Sigmoid colon (tissue), 6 donors: ENCODE measurements at regions not wholly inside any gene's neighbourhood (a gene's known extent, or its start where the extent isn't known, plus 50 kb on each side); places are given as distances from the start of the nearest gene placed in this dataset.
"Not testable (repeated sequence)": the region's sequence is repeated elsewhere in the genome, so short reads cannot be mapped to it uniquely, and the experiment has no call there.

ENCODE experiments used
- DNase-seq: peaks from one replicate; pipeline ENCODE4 v3.0.0-alpha.2; 2019
- H3K27ac ChIP-seq, 4 donors: fragments of 200-600 bp; sonication (generic); one replicate each; pipeline ENCODE4 v1.5.1; 2016 to 2019; ENCODE audit warnings: mild to moderate bottlenecking in 1 of 4
- H3K27me3 ChIP-seq, 3 donors: fragments of 200-600 bp; sonication (generic); one replicate each; pipeline ENCODE4 v1.5.1; 2019; ENCODE audit warnings: mild to moderate bottlenecking in 1 of 3
- H3K36me3 ChIP-seq, 4 donors: fragments of 200-600 bp; sonication (generic); one replicate each; pipeline ENCODE4 v1.5.1; 2016 to 2019
- H3K4me1 ChIP-seq, 4 donors: fragments of 200-600 bp; sonication (generic); one replicate each; pipeline ENCODE4 v1.5.1; 2017 to 2019
- H3K4me3 ChIP-seq, 4 donors: fragments of 200-600 bp; sonication (generic); one replicate each; pipeline ENCODE4 v1.5.1; 2017 to 2019; ENCODE audit warnings: mild to moderate bottlenecking in 2 of 4, moderate library complexity in 1 of 4
- H3K9me3 ChIP-seq, 4 donors: fragments of 200-600 bp in 3 of 4; sonication (generic) in 3 of 4; one replicate each; pipeline versions ENCODE4 v1.5.1 to v1.6.1; 2013 to 2019
- EP300 ChIP-seq, 4 donors: sonication (generic); formaldehyde crosslinking; IDR thresholded peaks; one replicate each; pipeline ENCODE4 v1.6.1; 2017; ENCODE audit warnings: antibody characterized with exemption in 4 of 4
- POLR2A ChIP-seq, 2 donors: fragments of 450-650 bp; IDR thresholded peaks; one replicate each; pipeline ENCODE4 v1.6.1; 2016; ENCODE audit warnings: antibody characterized with exemption in 2 of 2, mild to moderate bottlenecking in 2 of 2, moderate library complexity in 2 of 2
- POLR2AphosphoS5 ChIP-seq, 4 donors: sonication (generic); formaldehyde crosslinking; IDR thresholded peaks; one replicate each; pipeline ENCODE4 v1.6.1; 2017; ENCODE audit warnings: antibody characterized with exemption in 4 of 4
- WGBS, 2 donors: extraction: QIAGEN DNeasy Blood & Tissue Kit; methylation state at CpG; one replicate each; pipeline ENCODE4 v1.1.7; 2013; 5-methylcytosine and 5-hydroxymethylcytosine counted together
- intact Hi-C: fragments of 100-400 bp; cut with DNase I; formaldehyde crosslinking; loops from one replicate; pipeline ENCODE4 v1.15.1; 2023
- TF ChIP-seq, protein P1 (sequence below), 4 experiments: fragments of 450-650 bp in 3 of 4; fragments of 200-600 bp in 1 of 4; IDR thresholded peaks; one replicate each; pipeline ENCODE4 v1.5.1; 2016 to 2019; ENCODE audit warnings: antibody characterized with exemption in 4 of 4, mild to moderate bottlenecking in 3 of 4, moderate library complexity in 2 of 4
- donor health status: healthy with polysubstance abuse.
- donor health status: healthy.

DNA sequence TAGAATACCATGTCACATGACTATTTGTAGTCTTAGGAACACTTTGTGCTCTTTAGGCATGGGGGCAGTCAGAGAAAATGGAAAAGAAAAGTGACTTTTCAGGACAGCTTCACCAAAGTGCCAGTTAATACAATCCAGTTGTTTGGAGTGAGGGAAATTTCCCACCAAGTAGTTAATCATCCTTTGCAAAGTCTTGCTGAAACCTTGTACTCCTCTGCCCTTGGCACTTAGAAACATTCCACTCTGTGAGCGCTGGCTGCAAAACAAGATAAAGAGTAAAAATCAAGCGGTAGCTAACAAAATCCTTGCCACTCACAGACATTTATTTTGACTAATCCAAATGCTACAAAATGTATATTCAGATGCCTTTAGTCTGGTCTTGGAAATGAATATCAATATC, 229.2 kb upstream of the HSF2 start:
- no peak for DNase-seq
- no peak overlapping the region for H3K27ac ChIP-seq
- WGBS, 2 donors: 91 to 95% methylated on average over 2 of the region's 2 CpGs
- H3K4me3 ChIP-seq: no peak overlapping the region
- H3K36me3 ChIP-seq: no peaks in the 10 kb centered on the region
- H3K27me3 ChIP-seq: no peaks in the 10 kb centered on the region
- intact Hi-C loops: no loop called here
- no peaks in the 10 kb centered on the region for H3K9me3 ChIP-seq
- TF ChIP-seq POLR2AphosphoS5 (IDR thresholded peaks at IDR 0.05): no peak
- no peak for TF ChIP-seq EP300 (IDR thresholded peaks at IDR 0.05)
- TF ChIP-seq POLR2A (IDR thresholded peaks at IDR 0.05): no peak
- TF ChIP-seq, protein P1, sequence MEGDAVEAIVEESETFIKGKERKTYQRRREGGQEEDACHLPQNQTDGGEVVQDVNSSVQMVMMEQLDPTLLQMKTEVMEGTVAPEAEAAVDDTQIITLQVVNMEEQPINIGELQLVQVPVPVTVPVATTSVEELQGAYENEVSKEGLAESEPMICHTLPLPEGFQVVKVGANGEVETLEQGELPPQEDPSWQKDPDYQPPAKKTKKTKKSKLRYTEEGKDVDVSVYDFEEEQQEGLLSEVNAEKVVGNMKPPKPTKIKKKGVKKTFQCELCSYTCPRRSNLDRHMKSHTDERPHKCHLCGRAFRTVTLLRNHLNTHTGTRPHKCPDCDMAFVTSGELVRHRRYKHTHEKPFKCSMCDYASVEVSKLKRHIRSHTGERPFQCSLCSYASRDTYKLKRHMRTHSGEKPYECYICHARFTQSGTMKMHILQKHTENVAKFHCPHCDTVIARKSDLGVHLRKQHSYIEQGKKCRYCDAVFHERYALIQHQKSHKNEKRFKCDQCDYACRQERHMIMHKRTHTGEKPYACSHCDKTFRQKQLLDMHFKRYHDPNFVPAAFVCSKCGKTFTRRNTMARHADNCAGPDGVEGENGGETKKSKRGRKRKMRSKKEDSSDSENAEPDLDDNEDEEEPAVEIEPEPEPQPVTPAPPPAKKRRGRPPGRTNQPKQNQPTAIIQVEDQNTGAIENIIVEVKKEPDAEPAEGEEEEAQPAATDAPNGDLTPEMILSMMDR (IDR thresholded peaks at IDR 0.05): no peak
- H3K4me1 ChIP-seq: no peaks in the 10 kb centered on the region

DNA sequence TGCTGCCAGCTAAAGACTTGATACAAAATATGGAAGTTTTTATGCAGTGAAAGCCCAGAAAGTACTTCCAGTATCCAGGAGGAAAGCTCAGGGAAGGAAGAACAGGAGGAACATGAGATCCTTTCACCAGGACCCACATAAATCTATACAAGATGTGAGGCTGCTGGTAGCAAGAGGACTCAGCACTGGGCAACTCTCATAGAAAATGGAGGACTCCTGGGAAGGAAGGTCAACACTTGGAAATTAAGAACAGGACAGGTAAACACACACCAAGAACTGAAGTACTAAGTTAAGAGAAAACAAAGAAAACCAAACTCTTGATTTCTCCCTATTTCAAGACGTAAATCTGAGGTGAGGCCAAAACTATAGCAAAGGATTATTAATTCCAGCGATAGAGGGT, 220.5 kb upstream of the HSF2 start:
- H3K9me3 ChIP-seq: no peaks in the 10 kb centered on the region
- TF ChIP-seq, protein P1 (IDR thresholded peaks at IDR 0.05): no peak
- TF ChIP-seq POLR2AphosphoS5 (IDR thresholded peaks at IDR 0.05) (no peak), EP300 (IDR thresholded peaks at IDR 0.05) (no peak), POLR2A (IDR thresholded peaks at IDR 0.05) (no peak)
- no peaks in the 10 kb centered on the region for H3K36me3 ChIP-seq
- no peak overlapping the region for H3K4me3 ChIP-seq
- H3K4me1 ChIP-seq: no peaks in the 10 kb centered on the region
- DNase-seq: no peak
- intact Hi-C loops: no loop called here
- no peak overlapping the region for H3K27ac ChIP-seq
- 88 to 89% methylated on average over 2 of the region's 2 CpGs for WGBS, 2 donors
- no peaks in the 10 kb centered on the region for H3K27me3 ChIP-seq

GRCh38 chr6:122180132-122180531, 219.3 kb upstream of the HSF2 start:
- WGBS, 2 donors: 14 to 42% methylated on average over 1 of the region's 1 CpG

DNA sequence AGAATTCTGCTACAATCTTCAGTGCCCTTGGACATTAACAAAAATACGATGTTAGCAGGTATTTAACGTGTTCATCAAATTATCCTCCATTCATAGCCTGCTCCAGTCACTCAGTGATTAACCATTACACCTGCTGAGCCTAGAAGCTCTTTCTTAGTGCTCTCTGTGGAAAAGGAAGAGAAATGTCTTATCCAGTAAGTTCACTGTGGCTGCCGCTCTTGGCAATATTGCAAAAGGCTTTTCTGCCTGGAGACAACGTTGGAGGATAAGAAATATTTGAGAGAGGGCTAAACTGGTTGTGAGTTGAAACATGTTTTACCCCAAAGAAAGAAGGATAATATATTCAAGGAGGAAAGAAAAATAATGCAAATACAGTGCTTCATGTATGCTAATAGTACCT, 217.4 kb upstream of the HSF2 start:
- Histone ChIP-seq H3K4me1 (no peaks in the 10 kb centered on the region), H3K9me3 (no peaks in the 10 kb centered on the region), H3K4me3 (no peak overlapping the region), H3K27me3 (no peaks in the 10 kb centered on the region), H3K27ac (no peak overlapping the region), H3K36me3 (no peaks in the 10 kb centered on the region)
- TF ChIP-seq EP300 (IDR thresholded peaks at IDR 0.05): no peak
- TF ChIP-seq, protein P1 (IDR thresholded peaks at IDR 0.05): no peak
- TF ChIP-seq POLR2AphosphoS5 (IDR thresholded peaks at IDR 0.05): no peak
- no peak for TF ChIP-seq POLR2A (IDR thresholded peaks at IDR 0.05)
- 73 to 79% methylated on average over 4 of the region's 4 CpGs for WGBS, 2 donors
- intact Hi-C loops: loop anchor here (10.0 kb wide), 1 partner anchor 1127 kb away; no protein-coding TSS in a partner anchor
- DNase-seq: no peak

More at GRCh38 chr6:122180132-122180531, 219.3 kb upstream of the HSF2 start:
- Histone ChIP-seq H3K4me3 (no peak overlapping the region), H3K4me1 (no peaks in the 10 kb centered on the region), H3K36me3 (no peaks in the 10 kb centered on the region), H3K27ac (no peak overlapping the region), H3K9me3 (no peaks in the 10 kb centered on the region), H3K27me3 (no peaks in the 10 kb centered on the region)
- no peak for DNase-seq
- TF ChIP-seq POLR2AphosphoS5 (IDR thresholded peaks at IDR 0.05): no peak
- TF ChIP-seq, protein P1 (IDR thresholded peaks at IDR 0.05): no peak
- intact Hi-C loops: loop anchor here (10.0 kb wide), 1 partner anchor 1125 kb away; no protein-coding TSS in a partner anchor

DNA sequence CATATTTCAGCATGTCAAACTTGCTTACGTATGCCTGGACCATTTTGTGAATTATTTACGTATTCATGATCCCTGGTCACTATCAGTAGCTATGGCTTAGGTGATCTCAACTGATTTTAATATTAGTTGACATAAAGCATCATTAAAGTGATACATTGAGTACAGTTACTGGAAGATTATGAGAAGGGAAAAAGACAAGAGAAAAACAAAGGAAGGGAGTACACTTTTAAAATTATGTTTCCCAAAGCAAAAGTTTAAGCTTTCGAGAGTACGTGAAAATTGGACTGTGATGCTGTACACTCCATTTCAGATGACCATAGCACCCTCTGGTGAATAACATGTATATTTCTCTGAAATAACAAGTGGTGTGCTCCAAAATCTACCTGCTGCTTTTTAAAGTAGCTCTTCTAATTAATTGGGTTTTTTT, 215.0 kb upstream of the HSF2 start:
- 50 to 56% methylated on average over 4 of the region's 4 CpGs for WGBS, 2 donors
- intact Hi-C loops: loop anchor here (2.0 to 10.0 kb wide), 2 partner anchors 754 to 1130 kb away; no protein-coding TSS in a partner anchor
- no peak overlapping the region for H3K4me3 ChIP-seq
- no peaks in the 10 kb centered on the region for H3K9me3 ChIP-seq
- H3K27ac ChIP-seq: peak overlapping the region in 1 of 4 donors; percentile 15
- no peak for TF ChIP-seq POLR2AphosphoS5 (IDR thresholded peaks at IDR 0.05)
- no peak for TF ChIP-seq EP300 (IDR thresholded peaks at IDR 0.05)
- TF ChIP-seq, protein P1 (IDR thresholded peaks at IDR 0.05): peak in 3 of 4 experiments; percentile 14 to 49 (median 40)
- no peak for TF ChIP-seq POLR2A (IDR thresholded peaks at IDR 0.05)
- H3K4me1 ChIP-seq: no peaks in the 10 kb centered on the region
- no peak for DNase-seq
- no peaks in the 10 kb centered on the region for H3K27me3 ChIP-seq
- H3K36me3 ChIP-seq: no peaks in the 10 kb centered on the region

- not testable (repeated sequence) for DNase-seq, H3K27ac ChIP-seq, H3K9me3 ChIP-seq, H3K4me1 ChIP-seq, H3K36me3 ChIP-seq, H3K4me3 ChIP-seq, H3K27me3 ChIP-seq
- WGBS, 2 donors: 81 to 92% methylated on average over 19 of the region's 19 CpGs
- intact Hi-C loops: loop anchor here (2.0 to 10.0 kb wide), 2 partner anchors 755 to 1131 kb away; no protein-coding TSS in a partner anchor
These were observed 214.0 kb upstream of the HSF2 start for GRCh38 chr6:122185458-122185857.
